GM12878 (cell line): ENCODE measurements at regions not wholly inside any gene's neighbourhood (a gene's known extent, or its start where the extent isn't known, plus 50 kb on each side); places are given as distances from the start of the nearest gene placed in this dataset.

ENCODE experiments used
- ATAC-seq: fragments of 200-7000 bp; cut with Tn5 transposase; 3 replicates; pipeline ENCODE4 v1.9.1; 2020; ENCODE audit warnings: mild to moderate bottlenecking, moderate library complexity
- BruUV-seq: library from RNA; stranded (reverse); fragments of 400-500 nt; replicated peaks from 2 replicates; lab custom pipeline; 2021; lab: Mats Ljungman, UMichigan
- CTCF ChIA-PET: fragments of 300-600 bp; sonication (Branson Sonifier 250); formaldehyde crosslinking; extraction: SDS; loops from one replicate; lab custom pipeline; 2021; ENCODE audit warnings: inconsistent platforms; lab: Yijun Ruan, JAX
- POLR2A ChIA-PET: fragments of 350-600 bp; formaldehyde crosslinking; extraction: SDS; loops from one replicate; lab custom pipeline; 2021; ENCODE audit warnings: inconsistent platforms; lab: Charles Lee
- RAD21 ChIA-PET: fragments of 300-600 bp; sonication (Branson Sonifier 250); formaldehyde crosslinking; loops from one replicate; lab custom pipeline; 2023; ENCODE audit warnings: antibody characterized with exemption; ENCODE audit not compliant: unreplicated experiment; lab: Charles Lee
- SMC1A ChIA-PET: fragments of 300-600 bp; sonication (Branson Sonifier 250); formaldehyde crosslinking; loops from one replicate; lab custom pipeline; 2023; ENCODE audit not compliant: unreplicated experiment, uncharacterized antibody; lab: Charles Lee
- DNase-seq: peaks from one replicate; pipeline ENCODE4 v3.0.0-alpha.2; 2011; ENCODE audit warnings: low read depth, low spot score
- FAIRE-seq: peaks from 3 replicates; lab custom pipeline; 2011; peaks lifted over from hg19 to GRCh38; lab: Jason Lieb, UNC
- H2AFZ ChIP-seq: 2 replicates; pipeline ENCODE4 v1.6.0; 2011; ENCODE audit warnings: low read depth, low read length, control low read depth; ENCODE audit not compliant: control insufficient read depth
- H3K27ac ChIP-seq: 2 replicates; pipeline ENCODE4 v1.5.1; 2011; ENCODE audit warnings: control low read depth; ENCODE audit not compliant: control insufficient read depth, insufficient read depth
- H3K27me3 ChIP-seq, 2 experiments: replicated peaks in 1 of 2; 2 replicates each; pipeline versions ENCODE4 v1.6.0 to v1.6.1; 2011; ENCODE audit warnings: low read length in 1 of 2; ENCODE audit not compliant: control insufficient read depth in 2 of 2, insufficient read depth in 2 of 2
- H3K36me3 ChIP-seq, 2 experiments: 2 replicates each; pipeline ENCODE4 v1.5.1; 2011; ENCODE audit warnings: low read length in 1 of 2; ENCODE audit not compliant: control insufficient read depth in 2 of 2, insufficient read depth in 2 of 2
- H3K4me1 ChIP-seq: 2 replicates; pipeline ENCODE4 v1.6.1; 2011; ENCODE audit warnings: mild to moderate bottlenecking, low read length, moderate library complexity, mixed read lengths; ENCODE audit not compliant: control insufficient read depth, insufficient read depth
- H3K4me2 ChIP-seq: 2 replicates; pipeline ENCODE4 v1.6.0; 2011; ENCODE audit warnings: control low read depth; ENCODE audit not compliant: control insufficient read depth, insufficient read depth
- H3K4me3 ChIP-seq: fragments of 200-600 bp; sonication (generic); 2 replicates; pipeline ENCODE4 v1.5.1; 2016
- H3K79me2 ChIP-seq: 2 replicates; pipeline ENCODE4 v1.6.0; 2011; ENCODE audit warnings: low read length; ENCODE audit not compliant: control insufficient read depth, insufficient read depth
- H3K9ac ChIP-seq: 2 replicates; pipeline ENCODE4 v1.8.0; 2011; ENCODE audit warnings: low read length, control low read depth, mixed read lengths; ENCODE audit not compliant: control insufficient read depth, insufficient read depth
- H3K9me3 ChIP-seq: replicated peaks from 3 replicates; pipeline ENCODE4 v1.5.1; 2011; ENCODE audit warnings: mild to moderate bottlenecking, low read length; ENCODE audit not compliant: control insufficient read depth, insufficient read depth
- H4K20me1 ChIP-seq: 2 replicates; pipeline ENCODE4 v1.6.0; 2011; ENCODE audit not compliant: control insufficient read depth, insufficient read depth
- ATF3 ChIP-seq: IDR thresholded peaks from 2 replicates; pipeline ENCODE4 v1.6.1; 2011; ENCODE audit warnings: low read depth, mild to moderate bottlenecking, low read length, moderate library complexity, borderline replicate concordance; ENCODE audit errors: extremely low read depth
- BRCA1 ChIP-seq: IDR thresholded peaks from 2 replicates; pipeline ENCODE4 v1.6.1; 2011; ENCODE audit warnings: low read depth, low read length, improper control_type of control experiment
- CBX3 ChIP-seq: fragments of 200-600 bp; sonication (generic); IDR thresholded peaks from 2 replicates; pipeline ENCODE4 v1.6.1; 2016; ENCODE audit warnings: low read depth, borderline replicate concordance
- CTCF ChIP-seq, 3 experiments: IDR thresholded peaks in 2 of 3; conservative IDR thresholded peaks in 1 of 3; 2 replicates each; pipeline ENCODE4 v1.5.1; 2011; ENCODE audit warnings: low read depth in 3 of 3, low read length in 3 of 3, mild to moderate bottlenecking in 3 of 3, control low read depth in 2 of 3, moderate library complexity in 2 of 3, inconsistent platforms in 1 of 3, mixed read lengths in 1 of 3; ENCODE audit not compliant: control insufficient read depth in 2 of 3, insufficient read depth in 1 of 3; ENCODE audit errors: extremely low read depth in 1 of 3
- KDM1A ChIP-seq: fragments of 200-600 bp; sonication (generic); IDR thresholded peaks from 2 replicates; pipeline ENCODE4 v1.6.1; 2016; ENCODE audit warnings: borderline replicate concordance
- MEF2B ChIP-seq: fragments of 450-650 bp; IDR thresholded peaks from 2 replicates; pipeline ENCODE4 v1.6.1; 2018; ENCODE audit warnings: mild to moderate bottlenecking, moderate library complexity; ENCODE audit not compliant: partially characterized antibody, poor library complexity, severe bottlenecking
- RB1 ChIP-seq: fragments of 450-650 bp; formaldehyde crosslinking; IDR thresholded peaks from 2 replicates; pipeline ENCODE4 v1.6.1; 2017; ENCODE audit warnings: mild to moderate bottlenecking, borderline replicate concordance
- RELB ChIP-seq: fragments of 450-650 bp; IDR thresholded peaks from 2 replicates; pipeline ENCODE4 v1.6.1; 2017; ENCODE audit warnings: low read depth, mild to moderate bottlenecking, moderate library complexity
- REST ChIP-seq: IDR thresholded peaks from 2 replicates; pipeline ENCODE4 v1.6.1; 2012; ENCODE audit warnings: mild to moderate bottlenecking, low read depth, low read length
- WGBS: methylation state at CpG from one replicate; pipeline ENCODE4 v1.1.6; 2016; ENCODE audit warnings: low lambda C conversion rate; ENCODE audit not compliant: insufficient replicate concordance, insufficient coverage; ENCODE audit errors: missing lambda C conversion rate; 5-methylcytosine and 5-hydroxymethylcytosine counted together
- in situ Hi-C: fragments of 300-500 bp; cut with MboI; formaldehyde crosslinking; loops from 9 replicates; pipeline ENCODE4 v1.14.3; 2018; ENCODE audit warnings: mixed read lengths
- intact Hi-C: fragments of 100-400 bp; cut with micrococcal nuclease; formaldehyde crosslinking; loops from one replicate; pipeline ENCODE4 v1.14.2; 2022; ENCODE audit not compliant: unreplicated experiment

- no TSS peak for BruUV-seq
- Histone ChIP-seq H3K4me2 (no peak overlapping the region), H3K36me3 (no peaks in the 10 kb centered on the region), H3K9me3 (no peaks in the 10 kb centered on the region), H4K20me1 (no peaks in the 10 kb centered on the region), H3K27ac (no peak overlapping the region), H3K27me3 (peaks cover 0 to 2% of the 10 kb centered on the region in 2 experiments; a peak in 3 of 4 replicates), H3K79me2 (no peaks in the 10 kb centered on the region), H3K4me1 (no peaks in the 10 kb centered on the region), H3K9ac (no peak overlapping the region), H3K4me3 (no peak overlapping the region), H2AFZ (no peak overlapping the region)
- ATAC-seq: no peak
- ChIA-PET SMC1A (no interaction called here), RAD21 (no interaction called here), CTCF (no interaction called here), POLR2A (no interaction called here)
- no peak for FAIRE-seq
- no peak for DNase-seq
- in situ Hi-C loops: no loop called here
- intact Hi-C loops: no loop called here
- 17% methylated on average over 7 of the region's 7 CpGs for WGBS
- TF ChIP-seq KDM1A (no peak), ATF3 (no peak), RELB (no peak), CBX3 (no peak), RB1 (no peak), CTCF (IDR thresholded peaks at IDR 0.05 in 2 of 3, conservative IDR thresholded peaks at IDR 0.05 in 1 of 3; ENCODE audit: control insufficient read depth in 2 of 3, extremely low read depth in 1 of 3, insufficient read depth in 1 of 3, low read depth in 3 of 3, low read length in 3 of 3) (no peak), BRCA1 (no peak), MEF2B (no peak), REST (no peak)
Measured at GRCh38 chr17:31698751-31699150, 160.3 kb downstream of the COPRS start.
